Cardiac muscle cell (in vitro differentiated cells and primary cell): ENCODE measurements at regions not wholly inside any gene's neighbourhood (a gene's known extent, or its start where the extent isn't known, plus 50 kb on each side); places are given as distances from the start of the nearest gene placed in this dataset.

Source experiments
- DNase-seq, 2 donors: peaks; one replicate each; pipeline versions ENCODE4 v3.0.0 to v3.0.0-alpha.2; 2010 to 2017; ENCODE audit warnings: low read depth in 1 of 2, low spot score in 1 of 2
- H3K27ac ChIP-seq: fragments of 200-600 bp; sonication (generic); 2 replicates; pipeline ENCODE4 v1.5.1; 2016
- H3K27me3 ChIP-seq: fragments of 200-600 bp; sonication (generic); 2 replicates; pipeline ENCODE4 v1.6.0; 2016; ENCODE audit warnings: control low read depth
- H3K36me3 ChIP-seq: fragments of 200-600 bp; sonication (generic); 2 replicates; pipeline ENCODE4 v1.5.1; 2016; ENCODE audit warnings: control low read depth
- H3K4me1 ChIP-seq: fragments of 200-600 bp; sonication (generic); 2 replicates; pipeline ENCODE4 v1.8.1; 2017; ENCODE audit warnings: low read depth, mild to moderate bottlenecking, mixed run types
- H3K4me3 ChIP-seq: fragments of 200-600 bp; sonication (generic); 2 replicates; pipeline ENCODE4 v1.5.1; 2016; ENCODE audit warnings: mild to moderate bottlenecking
- H3K9me3 ChIP-seq: fragments of 200-600 bp; sonication (generic); 2 replicates; pipeline ENCODE4 v1.5.1; 2017; ENCODE audit warnings: low read depth, mild to moderate bottlenecking, control low read depth
- TF ChIP-seq, protein P1 (sequence below): IDR thresholded peaks from 2 replicates; pipeline ENCODE4 v1.5.1; 2012; ENCODE audit warnings: low read depth, mild to moderate bottlenecking, low read length

DNA sequence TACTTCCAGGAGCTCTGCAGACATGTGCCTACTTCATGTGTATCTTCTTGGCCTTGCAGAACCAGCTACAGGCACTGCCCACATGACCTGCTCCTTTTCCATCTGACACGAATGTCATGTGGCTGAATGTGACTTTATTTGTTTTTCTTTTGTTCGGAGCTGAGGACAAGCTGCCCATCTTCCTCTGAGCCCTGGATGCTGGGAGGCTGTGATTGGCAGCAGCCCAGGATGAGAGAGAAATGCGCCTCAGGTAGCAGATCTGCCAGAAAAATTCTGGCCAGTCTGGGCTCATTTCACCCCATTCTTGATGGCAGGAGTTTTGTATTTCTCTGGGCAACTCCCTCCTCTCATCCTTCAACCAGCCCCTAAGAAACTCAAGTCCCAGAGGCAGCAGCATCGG is 372.0 kb downstream of the RPS6KC1 start:
- no peak overlapping the region for H3K27ac ChIP-seq
- no peak overlapping the region for H3K4me3 ChIP-seq
- TF ChIP-seq, protein P1, sequence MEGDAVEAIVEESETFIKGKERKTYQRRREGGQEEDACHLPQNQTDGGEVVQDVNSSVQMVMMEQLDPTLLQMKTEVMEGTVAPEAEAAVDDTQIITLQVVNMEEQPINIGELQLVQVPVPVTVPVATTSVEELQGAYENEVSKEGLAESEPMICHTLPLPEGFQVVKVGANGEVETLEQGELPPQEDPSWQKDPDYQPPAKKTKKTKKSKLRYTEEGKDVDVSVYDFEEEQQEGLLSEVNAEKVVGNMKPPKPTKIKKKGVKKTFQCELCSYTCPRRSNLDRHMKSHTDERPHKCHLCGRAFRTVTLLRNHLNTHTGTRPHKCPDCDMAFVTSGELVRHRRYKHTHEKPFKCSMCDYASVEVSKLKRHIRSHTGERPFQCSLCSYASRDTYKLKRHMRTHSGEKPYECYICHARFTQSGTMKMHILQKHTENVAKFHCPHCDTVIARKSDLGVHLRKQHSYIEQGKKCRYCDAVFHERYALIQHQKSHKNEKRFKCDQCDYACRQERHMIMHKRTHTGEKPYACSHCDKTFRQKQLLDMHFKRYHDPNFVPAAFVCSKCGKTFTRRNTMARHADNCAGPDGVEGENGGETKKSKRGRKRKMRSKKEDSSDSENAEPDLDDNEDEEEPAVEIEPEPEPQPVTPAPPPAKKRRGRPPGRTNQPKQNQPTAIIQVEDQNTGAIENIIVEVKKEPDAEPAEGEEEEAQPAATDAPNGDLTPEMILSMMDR = no peak
- H3K9me3 ChIP-seq = no peaks in the 10 kb centered on the region
- no peaks in the 10 kb centered on the region for H3K36me3 ChIP-seq
- no peak for DNase-seq
- H3K4me1 ChIP-seq = peaks cover 8% of the 10 kb centered on the region
- H3K27me3 ChIP-seq = no peaks in the 10 kb centered on the region

DNA sequence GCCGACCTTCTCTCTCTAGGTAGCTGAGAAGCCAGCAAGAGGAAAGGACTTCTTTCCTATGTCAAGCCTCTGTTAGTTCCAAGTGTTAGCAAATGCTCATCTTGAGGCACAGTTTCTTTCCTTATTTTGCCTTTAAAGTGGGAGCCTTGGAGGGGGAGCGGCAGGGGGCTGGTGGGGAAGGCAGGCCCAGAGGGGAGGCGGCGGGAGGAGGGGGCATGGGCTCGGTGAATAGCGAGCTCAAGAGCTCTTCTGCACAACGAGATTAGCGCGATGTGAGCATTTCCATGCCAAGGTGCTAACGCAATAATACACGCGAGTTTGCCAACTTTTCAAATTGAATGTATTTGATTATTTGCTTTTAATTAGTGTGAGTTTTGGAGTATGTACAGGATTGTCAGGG is 372.6 kb downstream of the RPS6KC1 start:
- Histone ChIP-seq H3K9me3 (no peaks in the 10 kb centered on the region), H3K4me1 (peaks cover 3% of the 10 kb centered on the region), H3K4me3 (no peak overlapping the region), H3K27ac (no peak overlapping the region), H3K27me3 (no peaks in the 10 kb centered on the region), H3K36me3 (no peaks in the 10 kb centered on the region)
- TF ChIP-seq, protein P1 = no peak
- no peak for DNase-seq

DNA sequence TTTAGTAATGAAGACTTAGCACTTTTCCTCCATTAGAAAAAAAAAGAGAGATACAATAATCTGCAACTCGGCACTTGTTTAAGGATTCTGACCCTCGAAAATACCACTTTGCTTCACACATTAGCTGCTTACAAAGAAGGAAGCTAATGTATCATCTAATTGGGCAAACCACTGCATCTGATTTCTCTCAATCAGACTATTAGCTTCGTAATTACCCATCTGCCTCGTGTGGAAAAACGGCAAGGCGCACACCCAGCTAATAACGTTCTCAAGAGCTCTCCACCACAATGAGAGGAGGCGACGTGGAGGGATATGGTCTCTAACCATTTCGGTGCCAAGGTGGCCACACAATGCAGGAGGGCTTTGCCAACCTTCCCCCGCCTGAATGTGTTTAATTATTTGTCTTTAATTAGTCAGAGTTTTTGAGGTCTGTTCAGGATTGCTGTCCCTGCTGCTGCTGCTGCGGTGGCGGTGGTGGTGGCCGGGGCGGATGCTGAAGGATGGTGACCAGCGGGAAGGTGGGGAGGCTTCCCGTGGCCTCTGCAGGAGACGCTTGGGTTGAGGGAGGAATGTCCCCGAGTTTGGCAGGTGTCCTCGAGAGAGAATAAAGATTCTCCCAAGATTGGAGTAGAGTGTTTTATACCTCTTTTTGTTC is 374.5 kb downstream of the RPS6KC1 start:
- Histone ChIP-seq H3K36me3 (no peaks in the 10 kb centered on the region), H3K9me3 (no peaks in the 10 kb centered on the region), H3K27ac (no peak overlapping the region), H3K27me3 (no peaks in the 10 kb centered on the region), H3K4me3 (no peak overlapping the region), H3K4me1 (no peaks in the 10 kb centered on the region)
- TF ChIP-seq, protein P1 = no peak
- DNase-seq = no peak

DNA sequence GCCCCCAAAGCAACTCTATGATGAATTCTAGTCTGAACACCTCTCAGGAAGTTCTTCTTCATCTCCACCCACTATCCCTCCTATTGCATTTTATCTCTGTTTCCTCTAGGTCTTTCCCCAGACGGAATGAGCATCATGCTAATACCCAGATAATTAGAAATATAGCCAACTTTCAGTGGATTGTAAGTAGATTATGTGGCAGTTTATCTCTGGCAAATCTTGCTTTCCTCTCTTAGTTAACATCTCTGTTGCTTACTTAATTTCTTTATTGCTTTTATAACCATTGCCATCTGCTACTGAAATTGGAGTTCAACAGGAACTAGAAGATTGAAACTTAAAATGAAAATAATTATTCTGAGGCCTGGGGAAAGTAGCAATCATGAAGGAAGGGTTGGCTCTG is 378.6 kb downstream of the RPS6KC1 start:
- H3K27ac ChIP-seq = no peak overlapping the region
- H3K4me3 ChIP-seq = no peak overlapping the region
- H3K27me3 ChIP-seq = no peaks in the 10 kb centered on the region
- no peaks in the 10 kb centered on the region for H3K36me3 ChIP-seq
- no peak for DNase-seq
- TF ChIP-seq, protein P1 = no peak
- H3K9me3 ChIP-seq = no peaks in the 10 kb centered on the region
- H3K4me1 ChIP-seq = no peaks in the 10 kb centered on the region

DNA sequence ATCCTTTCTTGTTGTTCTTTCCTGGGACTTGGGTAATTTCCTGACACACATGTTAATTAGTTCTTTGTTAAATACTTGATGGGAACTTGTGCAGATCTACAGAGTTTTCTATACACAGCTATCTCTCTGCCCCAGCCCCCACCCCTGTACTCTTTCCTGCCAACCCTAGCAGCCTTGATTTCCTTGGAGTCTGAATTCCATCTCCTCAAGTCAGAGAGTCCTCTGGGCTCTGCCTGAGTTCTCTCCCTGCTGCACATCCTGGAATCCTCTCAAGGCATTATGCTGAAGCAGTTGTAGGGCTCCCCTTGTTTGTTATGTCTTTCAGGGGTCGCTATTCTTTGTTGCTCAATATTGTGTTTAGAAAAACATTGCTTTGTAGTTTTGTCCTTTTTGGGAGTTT is 384.7 kb downstream of the RPS6KC1 start:
- H3K27me3 ChIP-seq = no peaks in the 10 kb centered on the region
- TF ChIP-seq, protein P1 = no peak
- H3K27ac ChIP-seq = no peak overlapping the region
- no peak overlapping the region for H3K4me3 ChIP-seq
- no peak for DNase-seq
- H3K9me3 ChIP-seq = no peaks in the 10 kb centered on the region
- H3K4me1 ChIP-seq = peaks cover 6% of the 10 kb centered on the region
- H3K36me3 ChIP-seq = no peaks in the 10 kb centered on the region
